PC-9 (cell line): ENCODE measurements at regions not wholly inside any gene's neighbourhood (a gene's known extent, or its start where the extent isn't known, plus 50 kb on each side); places are given as distances from the start of the nearest gene placed in this dataset.

ENCODE experiments used
- BruUV-seq: library from RNA; stranded (reverse); fragments of 400-500 nt; replicated peaks from 2 replicates; lab custom pipeline; 2021; lab: Mats Ljungman, UMichigan
- CTCF ChIA-PET: fragments of 300-600 bp; sonication (Branson Sonifier 250); formaldehyde crosslinking; loops from one replicate; lab custom pipeline; 2022; ENCODE audit warnings: antibody characterized with exemption; lab: Charles Lee
- POLR2A ChIA-PET: fragments of 300-600 bp; sonication (Branson Sonifier 250); formaldehyde crosslinking; loops from one replicate; lab custom pipeline; 2022; ENCODE audit warnings: antibody characterized with exemption; ENCODE audit not compliant: unreplicated experiment; lab: Charles Lee
- DNase-seq, 2 experiments: peaks; one replicate each; pipeline versions ENCODE4 v3.0.0 to v3.0.0-alpha.2; 2015 to 2022; ENCODE audit warnings: mixed read lengths in 1 of 2
- H2AFZ ChIP-seq: fragments of 200-600 bp; sonication (generic); 2 replicates; pipeline ENCODE4 v1.8.1; 2017; ENCODE audit warnings: antibody characterized with exemption
- H3F3A ChIP-seq: fragments of 200-600 bp; sonication (generic); 2 replicates; pipeline ENCODE4 v1.8.1; 2017; ENCODE audit warnings: antibody characterized with exemption, mild to moderate bottlenecking, low read depth; ENCODE audit not compliant: insufficient read depth
- H3K27ac ChIP-seq: fragments of 200-600 bp; sonication (generic); 2 replicates; pipeline ENCODE4 v1.6.1; 2016; ENCODE audit warnings: mixed run types
- H3K27me3 ChIP-seq: fragments of 200-600 bp; sonication (generic); 2 replicates; pipeline ENCODE4 v1.6.1; 2016; ENCODE audit warnings: low read depth, mixed run types; ENCODE audit not compliant: insufficient read depth
- H3K36me3 ChIP-seq: fragments of 200-600 bp; sonication (generic); 2 replicates; pipeline ENCODE4 v1.6.1; 2016; ENCODE audit warnings: low read depth, mixed run types
- H3K4me1 ChIP-seq: fragments of 200-600 bp; sonication (generic); replicated peaks from 2 replicates; pipeline ENCODE4 v1.6.1; 2016; ENCODE audit warnings: mixed run types; ENCODE audit not compliant: insufficient read depth
- H3K4me2 ChIP-seq: fragments of 200-600 bp; sonication (generic); 2 replicates; pipeline ENCODE4 v1.6.1; 2017; ENCODE audit warnings: mixed run types
- H3K4me3 ChIP-seq: fragments of 200-600 bp; sonication (generic); 2 replicates; pipeline ENCODE4 v1.6.1; 2016; ENCODE audit warnings: mixed run types
- H3K79me2 ChIP-seq: fragments of 200-600 bp; sonication (generic); 2 replicates; pipeline ENCODE4 v1.6.1; 2017; ENCODE audit warnings: low read depth, mixed run types
- H3K9me2 ChIP-seq: fragments of 200-600 bp; sonication (generic); 2 replicates; pipeline ENCODE4 v1.8.1; 2017; ENCODE audit warnings: mild to moderate bottlenecking; ENCODE audit not compliant: insufficient read depth
- H3K9me3 ChIP-seq: fragments of 200-600 bp; sonication (generic); 2 replicates; pipeline ENCODE4 v1.8.1; 2016; ENCODE audit warnings: low read depth; ENCODE audit not compliant: insufficient read depth
- H4K20me1 ChIP-seq: fragments of 200-600 bp; sonication (generic); 2 replicates; pipeline ENCODE4 v1.8.1; 2017; ENCODE audit not compliant: insufficient read depth
- CTCF ChIP-seq: fragments of 200-600 bp; sonication (generic); conservative IDR thresholded peaks from 2 replicates; pipeline ENCODE4 v1.6.1; 2017; ENCODE audit warnings: mixed run types, antibody characterized with exemption, mild to moderate bottlenecking, moderate library complexity
- EZH2 ChIP-seq: fragments of 200-600 bp; sonication (generic); IDR thresholded peaks from 2 replicates; pipeline ENCODE4 v1.8.0; 2017; ENCODE audit warnings: antibody characterized with exemption, low read depth
- intact Hi-C: fragments of 100-400 bp; cut with micrococcal nuclease; formaldehyde crosslinking; loops from one replicate; pipeline ENCODE4 v1.10.0; 2022; ENCODE audit not compliant: unreplicated experiment

GRCh38 chr18:28905509-28905908, 728.6 kb upstream of the CDH2 start:
- Histone ChIP-seq H3K4me2 (no peak overlapping the region), H3F3A (no peaks in the 10 kb centered on the region), H2AFZ (no peak overlapping the region), H3K4me1 (no peaks in the 10 kb centered on the region), H3K27ac (no peak overlapping the region), H4K20me1 (no peaks in the 10 kb centered on the region), H3K9me3 (no peaks in the 10 kb centered on the region), H3K79me2 (no peaks in the 10 kb centered on the region), H3K27me3 (no peaks in the 10 kb centered on the region), H3K36me3 (no peaks in the 10 kb centered on the region), H3K4me3 (no peak overlapping the region), H3K9me2 (no peaks in the 10 kb centered on the region)
- DNase-seq = no peak
- POLR2A ChIA-PET = no interaction called here
- CTCF ChIA-PET = no interaction called here
- no peak for TF ChIP-seq EZH2
- no peak for TF ChIP-seq CTCF
- intact Hi-C loops = no loop called here
- no TSS peak for BruUV-seq

- no peaks in the 10 kb centered on the region for H3F3A ChIP-seq
- TF ChIP-seq EZH2 (no peak), CTCF (no peak)
- H3K27ac ChIP-seq = no peak overlapping the region
- H2AFZ ChIP-seq = no peak overlapping the region
- no peaks in the 10 kb centered on the region for H3K9me2 ChIP-seq
- no peaks in the 10 kb centered on the region for H3K79me2 ChIP-seq
- H3K36me3 ChIP-seq = no peaks in the 10 kb centered on the region
- no peak overlapping the region for H3K4me2 ChIP-seq
- ChIA-PET POLR2A (no interaction called here), CTCF (no interaction called here)
- no peaks in the 10 kb centered on the region for H3K9me3 ChIP-seq
- no peaks in the 10 kb centered on the region for H3K27me3 ChIP-seq
- DNase-seq = no peak
- H3K4me3 ChIP-seq = no peak overlapping the region
- intact Hi-C loops = no loop called here
- no peaks in the 10 kb centered on the region for H3K4me1 ChIP-seq
- no TSS peak for BruUV-seq
- H4K20me1 ChIP-seq = no peaks in the 10 kb centered on the region
These were observed 727.9 kb upstream of the CDH2 start for GRCh38 chr18:28904789-28905364.

- DNase-seq = no peak
- BruUV-seq = no TSS peak
These were observed 726.4 kb upstream of the CDH2 start for GRCh38 chr18:28903306-28903705.

More at GRCh38 chr18:28903306-28903705, 726.4 kb upstream of the CDH2 start:
- intact Hi-C loops = no loop called here
- Histone ChIP-seq H3K9me2 (no peaks in the 10 kb centered on the region), H3K9me3 (no peaks in the 10 kb centered on the region), H3K79me2 (no peaks in the 10 kb centered on the region), H3K4me2 (no peak overlapping the region), H3K27me3 (no peaks in the 10 kb centered on the region), H3K36me3 (no peaks in the 10 kb centered on the region), H3K27ac (no peak overlapping the region), H3F3A (no peaks in the 10 kb centered on the region), H3K4me1 (no peaks in the 10 kb centered on the region), H4K20me1 (no peaks in the 10 kb centered on the region), H3K4me3 (no peak overlapping the region), H2AFZ (no peak overlapping the region)
- TF ChIP-seq EZH2 = no peak
- no peak for TF ChIP-seq CTCF
- ChIA-PET POLR2A (no interaction called here), CTCF (no interaction called here)
